GM12892 (cell line): ENCODE measurements at regions not wholly inside any gene's neighbourhood (a gene's known extent, or its start where the extent isn't known, plus 50 kb on each side); places are given as distances from the start of the nearest gene placed in this dataset.

Experiments used
- DNase-seq: peaks from one replicate; pipeline ENCODE4 v3.0.0; 2011; ENCODE audit not compliant: insufficient read length
- FAIRE-seq: peaks from 2 replicates; lab custom pipeline; 2011; peaks lifted over from hg19 to GRCh38; lab: Jason Lieb, UNC
- POLR2A ChIP-seq: IDR thresholded peaks from 2 replicates; pipeline ENCODE4 v1.6.1; 2011; ENCODE audit warnings: low read depth, low read length, control low read depth
- POLR2AphosphoS5 ChIP-seq: IDR thresholded peaks from 2 replicates; pipeline ENCODE4 v1.6.1; 2011; ENCODE audit warnings: low read depth, low read length, control low read depth
- TAF1 ChIP-seq: IDR thresholded peaks from 2 replicates; pipeline ENCODE4 v1.6.1; 2011; ENCODE audit warnings: low read depth, mild to moderate bottlenecking, control low read depth, low read length, borderline replicate concordance

GRCh38 chr5:42337607-42338006 lies 85.6 kb upstream of the GHR start:
- no peak for TF ChIP-seq POLR2AphosphoS5
- no peak for TF ChIP-seq TAF1
- TF ChIP-seq POLR2A: no peak
- FAIRE-seq: no peak

GRCh38 chr5:42338136-42338535 lies 85.1 kb upstream of the GHR start:
- TF ChIP-seq POLR2A: no peak
- DNase-seq (no peak), FAIRE-seq (no peak)

More at GRCh38 chr5:42337607-42338006, 85.6 kb upstream of the GHR start:
- DNase-seq: no peak

- FAIRE-seq: no peak
- no peak for DNase-seq
- TF ChIP-seq TAF1 (no peak), POLR2AphosphoS5 (no peak), POLR2A (no peak)
These were observed 74.1 kb upstream of the GHR start for GRCh38 chr5:42349163-42349562.

GRCh38 chr5:42351956-42352355 lies 71.3 kb upstream of the GHR start:
- DNase-seq (no peak), FAIRE-seq (no peak)
- TF ChIP-seq TAF1: no peak

- TF ChIP-seq POLR2AphosphoS5 (no peak), POLR2A (no peak), TAF1 (no peak)
- no peak for DNase-seq
- no peak for FAIRE-seq
These were observed 63.2 kb upstream of the GHR start for GRCh38 chr5:42360056-42360455.

GRCh38 chr5:42360616-42361314 lies 62.5 kb upstream of the GHR start:
- TF ChIP-seq POLR2AphosphoS5: no peak
- no peak for DNase-seq
- FAIRE-seq: no peak

GRCh38 chr5:42361315-42361688 lies 61.9 kb upstream of the GHR start:
- DNase-seq: no peak
- no peak for FAIRE-seq
- TF ChIP-seq POLR2AphosphoS5 (no peak), POLR2A (no peak), TAF1 (no peak)

- DNase-seq: no peak
- TF ChIP-seq TAF1: no peak
- FAIRE-seq: no peak
These were observed 57.2 kb upstream of the GHR start for GRCh38 chr5:42366051-42366450.
